GM23338 (cell line): ENCODE measurements at regions not wholly inside any gene's neighbourhood (a gene's known extent, or its start where the extent isn't known, plus 50 kb on each side); places are given as distances from the start of the nearest gene placed in this dataset.
A peak's percentile ranks its signal among the peaks of the same experiment; 100 is the strongest.

Experiments
- ATAC-seq: fragments of 200-7000 bp; cut with Tn5 transposase; 3 replicates; pipeline ENCODE4 v1.9.1; 2020
- DNase-seq: peaks from one replicate; pipeline ENCODE4 v3.0.0-alpha.2; 2015; ENCODE audit warnings: low spot score
- H2AFZ ChIP-seq: fragments of 200-600 bp; sonication (generic); 2 replicates; pipeline ENCODE4 v1.8.0; 2016; ENCODE audit warnings: antibody characterized with exemption, mild to moderate bottlenecking, moderate library complexity
- H3F3A ChIP-seq: fragments of 200-600 bp; sonication (generic); replicated peaks from 2 replicates; pipeline ENCODE4 v1.8.0; 2017; ENCODE audit warnings: antibody characterized with exemption, mixed run types, low read depth
- H3K27ac ChIP-seq: fragments of 200-600 bp; sonication (generic); 2 replicates; pipeline ENCODE4 v1.6.1; 2016; ENCODE audit warnings: low read depth
- H3K27me3 ChIP-seq: fragments of 200-600 bp; sonication (generic); 2 replicates; pipeline ENCODE4 v1.8.0; 2016; ENCODE audit warnings: mild to moderate bottlenecking, mixed run types, moderate library complexity; ENCODE audit not compliant: insufficient read depth
- H3K36me3 ChIP-seq: fragments of 200-600 bp; sonication (generic); 2 replicates; pipeline ENCODE4 v1.8.0; 2016; ENCODE audit warnings: mild to moderate bottlenecking; ENCODE audit not compliant: insufficient read depth
- H3K4me1 ChIP-seq: fragments of 200-600 bp; sonication (generic); 2 replicates; pipeline ENCODE4 v1.8.0; 2016; ENCODE audit warnings: mild to moderate bottlenecking, moderate library complexity; ENCODE audit not compliant: insufficient read depth
- H3K4me2 ChIP-seq: fragments of 200-600 bp; sonication (generic); 2 replicates; pipeline ENCODE4 v1.7.1; 2017; ENCODE audit warnings: mixed run types
- H3K4me3 ChIP-seq: fragments of 200-600 bp; sonication (generic); 2 replicates; pipeline ENCODE4 v1.6.1; 2016; ENCODE audit warnings: mixed run types
- H3K79me2 ChIP-seq: fragments of 200-600 bp; sonication (generic); replicated peaks from 2 replicates; pipeline ENCODE4 v1.8.0; 2017; ENCODE audit warnings: mild to moderate bottlenecking; ENCODE audit not compliant: insufficient read depth
- H3K9me2 ChIP-seq: fragments of 200-600 bp; sonication (generic); 2 replicates; pipeline ENCODE4 v1.8.0; 2017; ENCODE audit not compliant: insufficient read depth
- H4K20me1 ChIP-seq: fragments of 200-600 bp; sonication (generic); replicated peaks from 2 replicates; pipeline ENCODE4 v1.8.0; 2017; ENCODE audit warnings: mild to moderate bottlenecking; ENCODE audit not compliant: insufficient read depth
- H3K27ac Mint-ChIP-seq: 2 replicates; pipeline ENCODE4 v1.8.0; 2020; ENCODE audit warnings: inconsistent platforms, mild to moderate bottlenecking, moderate library complexity, mixed read lengths
- H3K27me3 Mint-ChIP-seq: 3 replicates; pipeline ENCODE4 v1.8.0; 2022; ENCODE audit warnings: low read depth, mild to moderate bottlenecking, moderate library complexity, mixed read lengths, inconsistent platforms; ENCODE audit not compliant: insufficient read depth, poor library complexity
- H3K36me3 Mint-ChIP-seq: 3 replicates; pipeline ENCODE4 v1.8.0; 2021; ENCODE audit warnings: low read depth, mild to moderate bottlenecking, inconsistent platforms, moderate library complexity, mixed read lengths
- H3K4me1 Mint-ChIP-seq: 3 replicates; pipeline ENCODE4 v1.8.0; 2020; ENCODE audit warnings: mild to moderate bottlenecking, inconsistent platforms, mixed read lengths
- H3K4me3 Mint-ChIP-seq: 3 replicates; pipeline ENCODE4 v1.8.0; 2021; ENCODE audit warnings: moderate library complexity, mild to moderate bottlenecking, inconsistent platforms, mixed read lengths
- H3K9me3 Mint-ChIP-seq: 3 replicates; pipeline ENCODE4 v1.8.0; 2020; ENCODE audit warnings: moderate library complexity, mild to moderate bottlenecking, inconsistent platforms, mixed read lengths
- CREB1 ChIP-seq: fragments of 250-450 bp; sonication (Bioruptor Pico); IDR thresholded peaks from 2 replicates; pipeline ENCODE4 v1.5.0; 2020; ENCODE audit warnings: low read depth, mild to moderate bottlenecking, moderate library complexity
- EZH2 ChIP-seq: fragments of 200-600 bp; sonication (generic); IDR thresholded peaks from one replicate; pipeline ENCODE4 v1.8.0; 2017; ENCODE audit warnings: antibody characterized with exemption, mild to moderate bottlenecking, low read depth; ENCODE audit not compliant: unreplicated experiment
- EZH2phosphoT487 ChIP-seq: fragments of 200-600 bp; sonication (generic); IDR thresholded peaks from one replicate; pipeline ENCODE4 v1.8.1; 2018; ENCODE audit warnings: antibody characterized with exemption; ENCODE audit not compliant: unreplicated experiment
- JUNB ChIP-seq: IDR thresholded peaks from one replicate; pipeline ENCODE4 v1.6.1; 2016; ENCODE audit warnings: antibody characterized with exemption; ENCODE audit not compliant: unreplicated experiment
- NANOG ChIP-seq: IDR thresholded peaks from 2 replicates; pipeline ENCODE4 v1.6.1; 2016; ENCODE audit warnings: antibody characterized with exemption, borderline replicate concordance
- POLR2AphosphoS5 ChIP-seq: IDR thresholded peaks from 2 replicates; pipeline ENCODE4 v1.6.1; 2016; ENCODE audit warnings: antibody characterized with exemption, low read depth
- STAT1 ChIP-seq: IDR thresholded peaks from one replicate; pipeline ENCODE4 v1.6.1; 2016; ENCODE audit warnings: antibody characterized with exemption; ENCODE audit not compliant: unreplicated experiment
- ZNF114 ChIP-seq: fragments of 250-450 bp; sonication (Bioruptor Pico); IDR thresholded peaks from 2 replicates; pipeline ENCODE4 v1.5.0; 2020; ENCODE audit warnings: mild to moderate bottlenecking, moderate library complexity
- ZNF331 ChIP-seq: fragments of 250-450 bp; sonication (Bioruptor Pico); IDR thresholded peaks from 2 replicates; pipeline ENCODE4 v1.5.0; 2020; ENCODE audit warnings: low read depth, mild to moderate bottlenecking, moderate library complexity
- TF ChIP-seq, protein P1 (sequence below), 2 experiments: fragments of 200-600 bp in 1 of 2; sonication (generic) in 1 of 2; conservative IDR thresholded peaks; 2 replicates each; pipeline versions ENCODE4 v1.5.1 to v1.6.1; 2016 to 2017; ENCODE audit warnings: antibody characterized with exemption in 2 of 2, low read depth in 2 of 2, mild to moderate bottlenecking in 2 of 2, moderate library complexity in 1 of 2
- TF ChIP-seq, protein P2 (sequence below): IDR thresholded peaks from one replicate; pipeline ENCODE4 v1.6.1; 2018; ENCODE audit warnings: antibody characterized with exemption; ENCODE audit not compliant: unreplicated experiment
- TF ChIP-seq, protein P3 (sequence below): IDR thresholded peaks from 2 replicates; pipeline ENCODE4 v1.6.1; 2016; ENCODE audit warnings: antibody characterized with exemption
- TF ChIP-seq, protein P4 (sequence below): fragments of 250-450 bp; sonication (Bioruptor Pico); IDR thresholded peaks from 2 replicates; pipeline ENCODE4 v1.5.0; 2020; ENCODE audit warnings: mild to moderate bottlenecking, moderate library complexity

DNA sequence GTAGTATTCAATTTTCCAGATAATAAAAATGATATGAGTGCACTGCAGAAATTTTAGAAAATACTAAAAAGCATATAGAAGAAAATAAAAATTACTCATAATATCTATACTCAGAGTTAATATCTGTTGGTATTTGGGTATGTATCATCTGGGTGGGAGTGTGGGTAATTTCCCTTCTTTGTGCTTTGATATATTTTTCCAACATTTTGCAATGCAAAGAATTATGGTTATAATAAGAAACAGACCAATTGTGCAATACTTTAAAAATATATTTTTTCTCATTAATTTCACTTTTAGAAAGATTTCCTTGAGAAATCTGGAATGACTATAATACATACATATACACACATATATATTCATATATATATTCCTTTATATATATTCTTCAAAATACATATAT is 665.7 kb downstream of the ADGRL2 start (continued):
- TF ChIP-seq EZH2 (no peak), POLR2AphosphoS5 (no peak)

DNA sequence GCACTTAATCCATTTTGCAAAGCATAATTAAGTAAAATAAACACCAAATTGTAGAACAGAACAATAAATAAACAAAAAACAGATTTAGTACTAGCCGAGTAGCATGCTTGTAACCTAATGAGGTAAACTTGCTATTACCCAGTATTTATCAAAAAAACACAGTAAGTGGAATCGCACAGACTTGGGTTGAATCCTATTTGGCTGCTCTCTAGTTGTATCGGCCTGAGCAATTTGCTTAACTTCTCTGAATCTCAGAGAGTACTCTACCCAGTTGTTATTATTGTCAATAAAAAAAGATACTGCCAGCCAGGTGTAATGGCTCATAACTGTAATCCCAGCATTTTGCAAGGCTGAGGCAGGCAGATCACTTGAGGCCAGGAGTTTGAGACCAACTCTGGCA is 664.3 kb downstream of the ADGRL2 start:
- no peak overlapping the region for H3K27ac Mint-ChIP-seq
- Histone ChIP-seq H2AFZ (peak overlapping the region; percentile 44; the same call in 1 of the 2 replicates), H3F3A (no peaks in the 10 kb centered on the region), H3K9me2 (no peaks in the 10 kb centered on the region), H3K27ac (no peak overlapping the region), H4K20me1 (no peaks in the 10 kb centered on the region), H3K27me3 (no peaks in the 10 kb centered on the region), H3K4me2 (no peak overlapping the region), H3K79me2 (no peaks in the 10 kb centered on the region), H3K4me3 (no peak overlapping the region), H3K36me3 (no peaks in the 10 kb centered on the region), H3K4me1 (no peaks in the 10 kb centered on the region)
- H3K9me3 Mint-ChIP-seq, result no peaks in the 10 kb centered on the region
- no peak overlapping the region for H3K4me3 Mint-ChIP-seq
- ATAC-seq (no peak), DNase-seq (no peak)
- H3K36me3 Mint-ChIP-seq, result no peaks in the 10 kb centered on the region
- peaks cover 5% of the 10 kb centered on the region for H3K4me1 Mint-ChIP-seq
- TF ChIP-seq, protein P1, sequence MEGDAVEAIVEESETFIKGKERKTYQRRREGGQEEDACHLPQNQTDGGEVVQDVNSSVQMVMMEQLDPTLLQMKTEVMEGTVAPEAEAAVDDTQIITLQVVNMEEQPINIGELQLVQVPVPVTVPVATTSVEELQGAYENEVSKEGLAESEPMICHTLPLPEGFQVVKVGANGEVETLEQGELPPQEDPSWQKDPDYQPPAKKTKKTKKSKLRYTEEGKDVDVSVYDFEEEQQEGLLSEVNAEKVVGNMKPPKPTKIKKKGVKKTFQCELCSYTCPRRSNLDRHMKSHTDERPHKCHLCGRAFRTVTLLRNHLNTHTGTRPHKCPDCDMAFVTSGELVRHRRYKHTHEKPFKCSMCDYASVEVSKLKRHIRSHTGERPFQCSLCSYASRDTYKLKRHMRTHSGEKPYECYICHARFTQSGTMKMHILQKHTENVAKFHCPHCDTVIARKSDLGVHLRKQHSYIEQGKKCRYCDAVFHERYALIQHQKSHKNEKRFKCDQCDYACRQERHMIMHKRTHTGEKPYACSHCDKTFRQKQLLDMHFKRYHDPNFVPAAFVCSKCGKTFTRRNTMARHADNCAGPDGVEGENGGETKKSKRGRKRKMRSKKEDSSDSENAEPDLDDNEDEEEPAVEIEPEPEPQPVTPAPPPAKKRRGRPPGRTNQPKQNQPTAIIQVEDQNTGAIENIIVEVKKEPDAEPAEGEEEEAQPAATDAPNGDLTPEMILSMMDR (conservative IDR thresholded peaks at IDR 0.05; ENCODE audit: low read depth in 2 of 2), result no peak
- TF ChIP-seq ZNF331 (CRISPR knock-in tag) (no peak), POLR2AphosphoS5 (no peak), NANOG (no peak), ZNF114 (CRISPR knock-in tag) (no peak), JUNB (no peak), CREB1 (no peak), STAT1 (no peak), EZH2phosphoT487 (no peak), EZH2 (no peak)
- TF ChIP-seq, protein P2, sequence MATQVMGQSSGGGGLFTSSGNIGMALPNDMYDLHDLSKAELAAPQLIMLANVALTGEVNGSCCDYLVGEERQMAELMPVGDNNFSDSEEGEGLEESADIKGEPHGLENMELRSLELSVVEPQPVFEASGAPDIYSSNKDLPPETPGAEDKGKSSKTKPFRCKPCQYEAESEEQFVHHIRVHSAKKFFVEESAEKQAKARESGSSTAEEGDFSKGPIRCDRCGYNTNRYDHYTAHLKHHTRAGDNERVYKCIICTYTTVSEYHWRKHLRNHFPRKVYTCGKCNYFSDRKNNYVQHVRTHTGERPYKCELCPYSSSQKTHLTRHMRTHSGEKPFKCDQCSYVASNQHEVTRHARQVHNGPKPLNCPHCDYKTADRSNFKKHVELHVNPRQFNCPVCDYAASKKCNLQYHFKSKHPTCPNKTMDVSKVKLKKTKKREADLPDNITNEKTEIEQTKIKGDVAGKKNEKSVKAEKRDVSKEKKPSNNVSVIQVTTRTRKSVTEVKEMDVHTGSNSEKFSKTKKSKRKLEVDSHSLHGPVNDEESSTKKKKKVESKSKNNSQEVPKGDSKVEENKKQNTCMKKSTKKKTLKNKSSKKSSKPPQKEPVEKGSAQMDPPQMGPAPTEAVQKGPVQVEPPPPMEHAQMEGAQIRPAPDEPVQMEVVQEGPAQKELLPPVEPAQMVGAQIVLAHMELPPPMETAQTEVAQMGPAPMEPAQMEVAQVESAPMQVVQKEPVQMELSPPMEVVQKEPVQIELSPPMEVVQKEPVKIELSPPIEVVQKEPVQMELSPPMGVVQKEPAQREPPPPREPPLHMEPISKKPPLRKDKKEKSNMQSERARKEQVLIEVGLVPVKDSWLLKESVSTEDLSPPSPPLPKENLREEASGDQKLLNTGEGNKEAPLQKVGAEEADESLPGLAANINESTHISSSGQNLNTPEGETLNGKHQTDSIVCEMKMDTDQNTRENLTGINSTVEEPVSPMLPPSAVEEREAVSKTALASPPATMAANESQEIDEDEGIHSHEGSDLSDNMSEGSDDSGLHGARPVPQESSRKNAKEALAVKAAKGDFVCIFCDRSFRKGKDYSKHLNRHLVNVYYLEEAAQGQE, result no peak
- TF ChIP-seq, protein P3, sequence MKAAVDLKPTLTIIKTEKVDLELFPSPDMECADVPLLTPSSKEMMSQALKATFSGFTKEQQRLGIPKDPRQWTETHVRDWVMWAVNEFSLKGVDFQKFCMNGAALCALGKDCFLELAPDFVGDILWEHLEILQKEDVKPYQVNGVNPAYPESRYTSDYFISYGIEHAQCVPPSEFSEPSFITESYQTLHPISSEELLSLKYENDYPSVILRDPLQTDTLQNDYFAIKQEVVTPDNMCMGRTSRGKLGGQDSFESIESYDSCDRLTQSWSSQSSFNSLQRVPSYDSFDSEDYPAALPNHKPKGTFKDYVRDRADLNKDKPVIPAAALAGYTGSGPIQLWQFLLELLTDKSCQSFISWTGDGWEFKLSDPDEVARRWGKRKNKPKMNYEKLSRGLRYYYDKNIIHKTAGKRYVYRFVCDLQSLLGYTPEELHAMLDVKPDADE, result no peak
- TF ChIP-seq, protein P4, sequence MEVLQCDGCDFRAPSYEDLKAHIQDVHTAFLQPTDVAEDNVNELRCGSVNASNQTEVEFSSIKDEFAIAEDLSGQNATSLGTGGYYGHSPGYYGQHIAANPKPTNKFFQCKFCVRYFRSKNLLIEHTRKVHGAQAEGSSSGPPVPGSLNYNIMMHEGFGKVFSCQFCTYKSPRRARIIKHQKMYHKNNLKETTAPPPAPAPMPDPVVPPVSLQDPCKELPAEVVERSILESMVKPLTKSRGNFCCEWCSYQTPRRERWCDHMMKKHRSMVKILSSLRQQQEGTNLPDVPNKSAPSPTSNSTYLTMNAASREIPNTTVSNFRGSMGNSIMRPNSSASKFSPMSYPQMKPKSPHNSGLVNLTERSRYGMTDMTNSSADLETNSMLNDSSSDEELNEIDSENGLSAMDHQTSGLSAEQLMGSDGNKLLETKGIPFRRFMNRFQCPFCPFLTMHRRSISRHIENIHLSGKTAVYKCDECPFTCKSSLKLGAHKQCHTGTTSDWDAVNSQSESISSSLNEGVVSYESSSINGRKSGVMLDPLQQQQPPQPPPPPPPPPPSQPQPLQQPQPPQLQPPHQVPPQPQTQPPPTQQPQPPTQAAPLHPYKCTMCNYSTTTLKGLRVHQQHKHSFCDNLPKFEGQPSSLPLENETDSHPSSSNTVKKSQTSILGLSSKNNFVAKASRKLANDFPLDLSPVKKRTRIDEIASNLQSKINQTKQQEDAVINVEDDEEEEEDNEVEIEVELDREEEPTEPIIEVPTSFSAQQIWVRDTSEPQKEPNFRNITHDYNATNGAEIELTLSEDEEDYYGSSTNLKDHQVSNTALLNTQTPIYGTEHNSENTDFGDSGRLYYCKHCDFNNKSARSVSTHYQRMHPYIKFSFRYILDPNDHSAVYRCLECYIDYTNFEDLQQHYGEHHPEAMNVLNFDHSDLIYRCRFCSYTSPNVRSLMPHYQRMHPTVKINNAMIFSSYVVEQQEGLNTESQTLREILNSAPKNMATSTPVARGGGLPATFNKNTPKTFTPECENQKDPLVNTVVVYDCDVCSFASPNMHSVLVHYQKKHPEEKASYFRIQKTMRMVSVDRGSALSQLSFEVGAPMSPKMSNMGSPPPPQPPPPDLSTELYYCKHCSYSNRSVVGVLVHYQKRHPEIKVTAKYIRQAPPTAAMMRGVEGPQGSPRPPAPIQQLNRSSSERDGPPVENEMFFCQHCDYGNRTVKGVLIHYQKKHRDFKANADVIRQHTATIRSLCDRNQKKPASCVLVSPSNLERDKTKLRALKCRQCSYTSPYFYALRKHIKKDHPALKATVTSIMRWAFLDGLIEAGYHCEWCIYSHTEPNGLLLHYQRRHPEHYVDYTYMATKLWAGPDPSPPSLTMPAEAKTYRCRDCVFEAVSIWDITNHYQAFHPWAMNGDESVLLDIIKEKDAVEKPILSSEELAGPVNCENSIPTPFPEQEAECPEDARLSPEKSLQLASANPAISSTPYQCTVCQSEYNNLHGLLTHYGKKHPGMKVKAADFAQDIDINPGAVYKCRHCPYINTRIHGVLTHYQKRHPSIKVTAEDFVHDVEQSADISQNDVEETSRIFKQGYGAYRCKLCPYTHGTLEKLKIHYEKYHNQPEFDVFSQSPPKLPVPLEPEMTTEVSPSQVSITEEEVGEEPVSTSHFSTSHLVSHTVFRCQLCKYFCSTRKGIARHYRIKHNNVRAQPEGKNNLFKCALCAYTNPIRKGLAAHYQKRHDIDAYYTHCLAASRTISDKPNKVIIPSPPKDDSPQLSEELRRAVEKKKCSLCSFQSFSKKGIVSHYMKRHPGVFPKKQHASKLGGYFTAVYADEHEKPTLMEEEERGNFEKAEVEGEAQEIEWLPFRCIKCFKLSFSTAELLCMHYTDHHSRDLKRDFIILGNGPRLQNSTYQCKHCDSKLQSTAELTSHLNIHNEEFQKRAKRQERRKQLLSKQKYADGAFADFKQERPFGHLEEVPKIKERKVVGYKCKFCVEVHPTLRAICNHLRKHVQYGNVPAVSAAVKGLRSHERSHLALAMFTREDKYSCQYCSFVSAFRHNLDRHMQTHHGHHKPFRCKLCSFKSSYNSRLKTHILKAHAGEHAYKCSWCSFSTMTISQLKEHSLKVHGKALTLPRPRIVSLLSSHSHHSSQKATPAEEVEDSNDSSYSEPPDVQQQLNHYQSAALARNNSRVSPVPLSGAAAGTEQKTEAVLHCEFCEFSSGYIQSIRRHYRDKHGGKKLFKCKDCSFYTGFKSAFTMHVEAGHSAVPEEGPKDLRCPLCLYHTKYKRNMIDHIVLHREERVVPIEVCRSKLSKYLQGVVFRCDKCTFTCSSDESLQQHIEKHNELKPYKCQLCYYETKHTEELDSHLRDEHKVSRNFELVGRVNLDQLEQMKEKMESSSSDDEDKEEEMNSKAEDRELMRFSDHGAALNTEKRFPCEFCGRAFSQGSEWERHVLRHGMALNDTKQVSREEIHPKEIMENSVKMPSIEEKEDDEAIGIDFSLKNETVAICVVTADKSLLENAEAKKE (CRISPR knock-in tag), result no peak
- no peaks in the 10 kb centered on the region for H3K27me3 Mint-ChIP-seq
